GM19351 (cell line): ENCODE measurements at regions not wholly inside any gene's neighbourhood (a gene's known extent, or its start where the extent isn't known, plus 50 kb on each side); places are given as distances from the start of the nearest gene placed in this dataset.

Source experiments
- ATAC-seq: cut with Tn5 transposase; IDR thresholded peaks from one replicate; pipeline ENCODE4 v1.9.1; 2021; ENCODE audit warnings: mild to moderate bottlenecking, moderate library complexity; ENCODE audit not compliant: unreplicated experiment

- no peak for ATAC-seq
Measured at GRCh38 chr1:38721816-38722215, 137.8 kb downstream of the RRAGC start.

DNA sequence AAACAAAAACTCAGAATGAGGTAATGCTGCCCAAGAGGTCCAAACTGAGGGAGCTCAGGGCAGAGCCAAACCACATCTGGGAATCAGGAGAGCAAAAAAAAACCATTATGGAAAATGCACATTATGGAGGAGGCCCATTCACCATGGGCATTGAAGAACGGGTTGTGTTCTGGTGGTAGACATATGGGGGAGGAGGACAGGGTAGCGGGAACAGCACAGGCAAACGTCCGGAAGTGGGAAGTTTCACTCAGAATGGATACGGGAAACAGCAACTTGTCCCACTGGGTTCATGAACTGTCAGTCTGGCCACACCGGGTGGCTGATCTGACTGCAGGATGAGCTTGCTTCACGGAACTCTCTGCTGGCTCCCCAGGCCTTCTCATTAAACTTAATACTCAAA, 139.7 kb downstream of the RRAGC start:
- no peak for ATAC-seq

DNA sequence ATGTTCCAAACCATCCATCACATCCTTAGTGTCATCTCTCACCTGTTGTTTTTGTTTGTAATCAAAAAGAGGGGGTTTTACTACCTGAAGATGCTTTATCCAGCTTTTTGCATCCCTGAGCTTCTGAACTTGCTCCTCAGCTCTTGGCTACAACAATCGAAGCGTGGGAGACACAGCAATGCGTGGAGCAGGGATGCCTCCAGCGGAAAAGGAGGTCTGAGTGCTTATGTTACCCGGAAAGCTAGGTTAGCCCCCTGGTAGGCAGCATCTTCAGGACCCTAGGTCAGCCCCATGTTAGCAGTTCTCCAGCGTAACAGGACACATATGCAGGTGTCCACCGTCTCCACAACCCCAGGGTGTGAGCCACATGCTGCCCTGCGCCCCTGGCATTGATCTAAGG, 141.5 kb downstream of the RRAGC start:
- ATAC-seq: no peak

GRCh38 chr1:38716229-38716628, 143.3 kb downstream of the RRAGC start:
- ATAC-seq: no peak

- no peak for ATAC-seq
Measured at GRCh38 chr1:38715415-38715814, 144.2 kb downstream of the RRAGC start.

DNA sequence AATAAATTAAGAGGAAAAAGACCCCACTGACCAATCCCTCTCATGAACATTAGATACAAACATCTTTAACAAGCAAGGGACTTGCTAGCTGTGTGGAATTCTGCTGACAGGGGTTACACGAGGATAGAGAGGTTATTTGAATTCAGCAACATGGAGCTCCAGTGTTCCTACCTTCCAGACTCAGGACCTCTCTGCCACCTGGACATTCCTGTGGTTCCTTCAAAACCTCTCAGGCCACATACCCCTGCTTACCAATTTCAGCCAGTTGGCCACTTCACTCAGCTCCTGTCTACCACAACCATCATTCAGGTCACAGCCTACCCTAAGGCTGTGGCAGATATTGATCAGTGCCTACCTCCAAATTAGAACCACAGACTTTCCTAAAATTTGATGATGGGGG, 147.5 kb downstream of the RRAGC start:
- ATAC-seq: no peak

DNA sequence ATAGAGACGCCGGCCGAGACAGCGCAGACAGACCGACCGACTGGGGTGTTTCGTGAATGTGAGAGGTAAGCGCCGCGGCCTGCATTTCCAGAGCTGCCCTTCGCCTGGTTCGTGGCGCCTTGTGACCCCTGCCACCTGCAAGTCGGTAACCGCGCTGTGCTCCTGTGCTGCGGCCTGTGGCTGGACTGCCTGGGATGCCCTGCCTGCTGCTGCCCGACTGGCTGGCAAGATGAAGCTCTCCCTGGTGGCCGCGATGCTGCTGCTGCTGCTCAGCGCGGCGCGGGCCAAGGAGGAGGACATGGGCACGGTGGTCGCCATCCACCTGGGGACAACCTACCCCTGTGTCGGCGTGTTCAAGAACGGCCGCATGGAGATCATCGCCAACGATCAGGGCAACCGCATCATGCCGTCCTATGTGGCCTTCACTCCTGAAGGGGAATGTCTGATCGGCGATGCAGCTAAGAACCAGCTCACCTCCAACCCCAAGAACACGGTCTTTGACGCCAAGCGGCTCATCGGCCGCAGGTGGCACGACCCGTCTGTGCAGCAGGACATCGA, 150.8 kb downstream of the RRAGC start:
- ATAC-seq: no peak

DNA sequence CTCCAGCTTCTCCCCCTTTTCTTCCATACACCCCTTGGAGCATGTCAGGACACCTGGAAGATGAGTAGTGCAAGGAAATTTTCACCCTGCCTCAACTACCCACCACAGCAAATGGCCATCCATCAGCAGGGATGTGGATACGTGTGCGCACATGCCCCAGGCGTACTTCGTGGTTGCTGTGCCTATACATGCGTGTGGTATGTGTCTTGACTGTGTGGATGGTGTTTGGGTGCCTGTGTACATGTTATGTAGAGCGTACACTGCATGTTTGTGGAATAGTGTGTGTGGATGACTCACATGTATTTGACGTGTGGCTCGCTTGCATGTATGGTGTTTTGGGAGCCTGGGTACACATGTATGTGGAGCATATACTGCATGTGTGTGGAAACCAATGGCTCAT, 158.5 kb downstream of the RRAGC start:
- no peak for ATAC-seq

- ATAC-seq: no peak
Measured at GRCh38 chr1:38700077-38700470, 159.5 kb downstream of the RRAGC start.

GRCh38 chr1:38699330-38700076, 160.1 kb downstream of the RRAGC start:
- no peak for ATAC-seq

DNA sequence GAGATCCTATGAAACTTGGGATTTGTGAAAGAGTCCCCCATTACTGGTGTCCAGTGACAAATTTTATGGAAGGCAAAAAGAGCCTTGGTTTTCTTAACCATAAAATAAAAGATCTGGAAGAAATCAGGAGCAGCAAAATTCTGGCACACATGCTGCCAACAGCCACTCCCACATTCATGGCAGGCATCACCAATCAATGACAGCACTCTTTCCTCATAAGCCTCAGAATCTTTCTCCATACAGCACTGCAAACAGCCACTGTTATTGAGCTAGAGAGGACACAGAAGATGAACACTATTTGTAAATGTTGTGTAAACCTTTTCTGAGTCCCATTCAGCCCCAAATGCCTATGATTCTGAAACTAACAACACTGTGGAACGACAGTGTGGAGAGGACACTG, 162.2 kb downstream of the RRAGC start:
- ATAC-seq: no peak

DNA sequence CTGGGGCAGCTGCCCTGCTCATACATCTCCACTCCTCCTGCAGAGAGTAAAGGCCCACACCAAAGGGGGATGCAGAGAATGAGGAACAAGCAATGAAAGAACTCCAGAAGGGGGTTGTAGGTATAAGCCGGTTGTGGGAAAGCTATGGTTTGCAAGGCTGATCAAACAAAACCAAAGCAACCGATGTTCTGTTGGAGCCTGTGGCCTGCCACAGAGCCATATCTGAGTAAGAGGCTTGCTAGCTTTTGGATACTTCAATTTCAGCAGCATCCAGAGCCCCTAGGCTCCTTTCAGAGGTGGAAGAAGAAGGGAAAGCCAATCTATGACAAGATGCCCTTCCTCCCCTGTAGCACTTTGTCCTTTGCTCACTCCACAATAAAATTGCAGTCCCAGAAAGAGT, 163.2 kb downstream of the RRAGC start:
- ATAC-seq: no peak

DNA sequence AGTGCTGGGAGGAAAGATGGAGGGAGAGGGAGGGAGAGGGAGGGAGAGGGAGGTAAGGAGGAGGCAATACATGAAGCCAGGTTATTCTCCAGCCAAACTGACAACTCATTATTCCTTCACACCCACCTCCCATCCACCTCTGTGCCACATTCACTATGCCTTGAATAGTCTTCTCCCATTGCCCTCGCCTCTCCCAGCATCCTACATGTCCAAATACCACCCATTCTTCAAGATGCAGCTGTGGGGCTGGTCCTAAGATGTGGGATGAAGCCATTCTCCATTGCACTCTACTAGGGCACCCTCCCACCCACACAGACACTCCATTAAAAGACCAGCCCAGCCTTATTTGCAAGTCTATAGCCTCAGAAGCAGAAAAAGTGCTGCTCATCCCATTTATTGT, 165.8 kb downstream of the RRAGC start:
- no peak for ATAC-seq

DNA sequence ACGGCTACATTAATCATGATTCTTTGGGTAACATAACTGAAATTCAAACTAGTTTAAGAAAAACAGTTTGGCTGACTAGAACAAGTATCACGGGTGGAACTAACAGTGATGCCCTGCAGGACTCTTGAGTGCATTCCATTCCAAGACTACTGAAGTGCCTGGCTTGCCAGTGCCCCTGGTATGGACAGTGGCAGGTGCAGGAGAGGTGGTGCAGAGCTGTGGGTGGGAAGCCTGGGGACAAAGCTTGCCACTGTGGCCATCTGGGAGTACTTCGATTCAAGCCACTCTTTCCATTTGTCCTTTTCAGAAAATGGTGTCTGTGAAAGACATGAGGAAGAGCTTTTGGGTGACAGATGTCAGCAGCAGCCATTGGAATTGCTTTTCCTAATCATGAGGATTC, 166.5 kb downstream of the RRAGC start:
- ATAC-seq: no peak

GRCh38 chr1:38690790-38691449, 168.7 kb downstream of the RRAGC start:
- no peak for ATAC-seq

- ATAC-seq: no peak
Measured at GRCh38 chr1:38686927-38687255, 172.7 kb downstream of the RRAGC start.

DNA sequence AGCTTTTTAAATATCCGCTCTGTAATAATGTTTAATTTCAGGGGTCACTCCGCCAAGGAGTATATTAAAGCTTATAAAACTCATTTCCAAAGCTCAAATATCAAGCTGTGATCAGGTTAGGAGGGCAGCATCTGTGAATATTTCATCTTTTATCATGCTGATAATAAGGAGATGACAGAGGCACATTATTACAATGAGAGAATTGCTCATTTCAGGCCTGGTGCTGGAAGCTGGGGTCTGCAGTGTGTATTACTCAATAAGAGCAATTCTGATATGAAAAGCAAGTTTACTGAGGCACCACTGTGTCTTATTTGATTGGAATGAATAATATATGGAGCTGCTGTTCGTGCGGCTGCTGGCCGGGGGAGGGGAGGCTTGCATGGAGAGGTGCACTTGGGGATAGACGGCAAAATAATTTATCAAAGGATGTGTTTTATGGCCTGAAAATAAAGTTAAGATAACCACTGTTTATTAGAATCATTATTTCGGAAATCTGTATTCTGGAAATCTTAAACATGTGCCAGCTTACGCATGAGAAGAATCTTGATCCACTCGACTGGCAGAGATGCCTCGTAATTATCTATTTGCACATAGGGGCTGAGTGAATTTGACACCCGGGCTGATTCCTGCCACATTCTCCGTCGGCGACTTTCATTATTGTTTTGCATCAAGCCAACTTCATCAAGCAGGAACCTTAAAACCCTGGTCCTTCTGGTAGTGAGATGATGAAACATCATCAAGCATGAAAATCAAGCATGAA, 173.2 kb downstream of the RRAGC start:
- ATAC-seq: no peak

- ATAC-seq: no peak
Measured at GRCh38 chr1:38685388-38685787, 174.2 kb downstream of the RRAGC start.

- no peak for ATAC-seq
Measured at GRCh38 chr1:38680801-38681510, 178.6 kb downstream of the RRAGC start.

GRCh38 chr1:38677756-38678155, 181.8 kb downstream of the RRAGC start:
- no peak for ATAC-seq

- ATAC-seq: no peak
Measured at GRCh38 chr1:38677311-38677710, 182.3 kb downstream of the RRAGC start.
